Gastrocnemius medialis (tissue), 4 donors: ENCODE measurements at regions not wholly inside any gene's neighbourhood (a gene's known extent, or its start where the extent isn't known, plus 50 kb on each side); places are given as distances from the start of the nearest gene placed in this dataset.

Experiments used
- CTCF ChIP-seq, 5 experiments: fragments of 450-650 bp in 3 of 5; fragments of 200-600 bp in 2 of 5; sonication (generic) in 2 of 5; IDR thresholded peaks in 4 of 5; conservative IDR thresholded peaks in 1 of 5; 1 replicate in 4 of 5; 2 replicates in 1 of 5; pipeline ENCODE4 v1.5.1; 2016 to 2019; ENCODE audit warnings: antibody characterized with exemption in 5 of 5, mild to moderate bottlenecking in 3 of 5, moderate library complexity in 3 of 5
- POLR2A ChIP-seq, 2 donors: fragments of 450-650 bp; IDR thresholded peaks; one replicate each; pipeline ENCODE4 v1.6.1; 2017; ENCODE audit warnings: antibody characterized with exemption in 2 of 2, mild to moderate bottlenecking in 2 of 2, moderate library complexity in 2 of 2

GRCh38 chr15:69718916-69719315 lies 266.3 kb downstream of the RPLP1 start:
- TF ChIP-seq CTCF (IDR thresholded peaks at IDR 0.05 in 4 of 5, conservative IDR thresholded peaks at IDR 0.05 in 1 of 5) (no peak), POLR2A (IDR thresholded peaks at IDR 0.05) (no peak)
